A549 (cell line): ENCODE measurements at regions not wholly inside any gene's neighbourhood (a gene's known extent, or its start where the extent isn't known, plus 50 kb on each side); places are given as distances from the start of the nearest gene placed in this dataset.

Experiments used
- ATAC-seq, 2 experiments: fragments of 200-7000 bp in 1 of 2; fragments of >200 bp in 1 of 2; cut with Nextera tagmentation in 1 of 2; cut with Tn5 transposase in 1 of 2; 3 replicates each; pipeline versions ENCODE4 v1.8.0 to v1.9.1; 2018 to 2020; ENCODE audit warnings: mild to moderate bottlenecking in 1 of 2, moderate library complexity in 1 of 2
- CTCF ChIA-PET: fragments of 300-600 bp; sonication (Branson Sonifier 250); formaldehyde crosslinking; extraction: SDS; loops from one replicate; lab custom pipeline; 2021; ENCODE audit warnings: antibody characterized with exemption, inconsistent platforms; lab: Yijun Ruan, JAX
- POLR2A ChIA-PET: fragments of 350-600 bp; formaldehyde crosslinking; extraction: SDS; loops from one replicate; lab custom pipeline; 2021; ENCODE audit warnings: antibody characterized with exemption, inconsistent platforms; lab: Yijun Ruan, JAX
- DNase-seq, 2 experiments: peaks; one replicate each; pipeline versions ENCODE4 v3.0.0 to v3.0.0-alpha.2; 2011 to 2016; ENCODE audit warnings: low read depth in 1 of 2, low spot score in 1 of 2
- FAIRE-seq: peaks from 2 replicates; lab custom pipeline; 2011; peaks lifted over from hg19 to GRCh38; lab: Jason Lieb, UNC
- H3K27ac ChIP-seq, 2 experiments: fragments of >200 bp; sonication (Bioruptor Twin); formaldehyde crosslinking; 3 replicates each; pipeline ENCODE4 v1.5.1; 2016 to 2017
- H3K4me1 ChIP-seq: fragments of >200 bp; sonication (Bioruptor Twin); formaldehyde crosslinking; 3 replicates; pipeline ENCODE4 v1.6.1; 2016
- H3K4me2 ChIP-seq: fragments of >200 bp; sonication (Bioruptor Twin); formaldehyde crosslinking; 3 replicates; pipeline ENCODE4 v1.6.1; 2016
- H3K4me3 ChIP-seq: fragments of >200 bp; sonication (Bioruptor Twin); formaldehyde crosslinking; 3 replicates; pipeline ENCODE4 v1.5.1; 2016
- H3K9me3 ChIP-seq: fragments of >200 bp; sonication (Bioruptor Twin); formaldehyde crosslinking; 3 replicates; pipeline ENCODE4 v1.6.1; 2016
- ATOH8 ChIP-seq: fragments of 250-450 bp; sonication (Bioruptor Pico); IDR thresholded peaks from 2 replicates; pipeline ENCODE4 v1.5.0; 2020; ENCODE audit warnings: low read depth, mild to moderate bottlenecking, moderate library complexity
- CBX8 ChIP-seq: fragments of 200-600 bp; sonication (generic); IDR thresholded peaks from 2 replicates; pipeline ENCODE4 v1.6.1; 2016
- CEBPB ChIP-seq, 2 experiments: fragments of >200 bp in 1 of 2; sonication (Bioruptor Twin) in 1 of 2; formaldehyde crosslinking in 1 of 2; IDR thresholded peaks; 2 replicates each; pipeline ENCODE4 v1.6.1; 2012 to 2016
- EHF ChIP-seq: fragments of 250-450 bp; sonication (Bioruptor Pico); IDR thresholded peaks from 2 replicates; pipeline ENCODE4 v1.5.0; 2020; ENCODE audit warnings: mild to moderate bottlenecking
- FOSB ChIP-seq: fragments of 250-450 bp; sonication (Bioruptor Pico); IDR thresholded peaks from 2 replicates; pipeline ENCODE4 v1.5.0; 2020; ENCODE audit warnings: mild to moderate bottlenecking, moderate library complexity
- FOXS1 ChIP-seq: fragments of 250-450 bp; sonication (Bioruptor Pico); IDR thresholded peaks from 2 replicates; pipeline ENCODE4 v1.5.0; 2020; ENCODE audit warnings: mild to moderate bottlenecking, moderate library complexity
- HDAC2 ChIP-seq: fragments of 200-600 bp; sonication (generic); IDR thresholded peaks from 2 replicates; pipeline ENCODE4 v1.6.1; 2016
- HES2 ChIP-seq: fragments of >200 bp; sonication (Bioruptor Twin); formaldehyde crosslinking; IDR thresholded peaks from 2 replicates; pipeline ENCODE4 v1.6.1; 2016
- HEYL ChIP-seq: fragments of 250-450 bp; sonication (Bioruptor Pico); IDR thresholded peaks from 2 replicates; pipeline ENCODE4 v1.8.0; 2021; ENCODE audit warnings: mild to moderate bottlenecking, moderate library complexity
- HOXA7 ChIP-seq: fragments of 250-450 bp; sonication (Bioruptor Pico); IDR thresholded peaks from 2 replicates; pipeline ENCODE4 v1.5.0; 2020; ENCODE audit warnings: mild to moderate bottlenecking, moderate library complexity
- HOXB5 ChIP-seq: fragments of 250-450 bp; sonication (Bioruptor Pico); IDR thresholded peaks from 2 replicates; pipeline ENCODE4 v1.5.0; 2020; ENCODE audit warnings: mild to moderate bottlenecking, moderate library complexity
- JUNB ChIP-seq: fragments of >200 bp; sonication (Bioruptor Twin); formaldehyde crosslinking; IDR thresholded peaks from 2 replicates; pipeline ENCODE4 v1.6.1; 2016
- MAFK ChIP-seq: fragments of 450-650 bp; IDR thresholded peaks from 2 replicates; pipeline ENCODE4 v1.6.1; 2014; ENCODE audit not compliant: partially characterized antibody
- MAX ChIP-seq: IDR thresholded peaks from 2 replicates; pipeline ENCODE4 v1.6.1; 2012
- NPAS2 ChIP-seq: fragments of 250-450 bp; sonication (Bioruptor Pico); IDR thresholded peaks from 2 replicates; pipeline ENCODE4 v1.8.0; 2022; ENCODE audit warnings: mild to moderate bottlenecking, moderate library complexity, borderline replicate concordance
- POLR2AphosphoS2 ChIP-seq: conservative IDR thresholded peaks from 2 replicates; pipeline ENCODE4 v1.6.1; 2012; ENCODE audit warnings: low read length, improper control_type of control experiment, inconsistent platforms
- RAD21 ChIP-seq, 2 experiments: fragments of >200 bp in 1 of 2; sonication (Bioruptor Twin) in 1 of 2; formaldehyde crosslinking in 1 of 2; IDR thresholded peaks in 1 of 2; conservative IDR thresholded peaks in 1 of 2; 2 replicates in 1 of 2; 3 replicates in 1 of 2; pipeline ENCODE4 v1.6.1; 2012 to 2018; ENCODE audit warnings: inconsistent platforms in 1 of 2
- RARB ChIP-seq: fragments of 250-450 bp; sonication (Bioruptor Pico); IDR thresholded peaks from 2 replicates; pipeline ENCODE4 v1.8.0; 2021; ENCODE audit warnings: mild to moderate bottlenecking, moderate library complexity
- RCOR1 ChIP-seq: fragments of 150-350 bp; IDR thresholded peaks from 2 replicates; pipeline ENCODE4 v1.6.1; 2014; ENCODE audit warnings: antibody characterized with exemption, low read length, low read depth
- SMC3 ChIP-seq: fragments of >200 bp; sonication (Bioruptor Twin); formaldehyde crosslinking; IDR thresholded peaks from 3 replicates; pipeline ENCODE4 v1.6.1; 2018; ENCODE audit warnings: inconsistent platforms
- TFCP2L1 ChIP-seq: fragments of 250-450 bp; sonication (Bioruptor Pico); IDR thresholded peaks from 2 replicates; pipeline ENCODE4 v1.5.0; 2021; ENCODE audit warnings: mild to moderate bottlenecking
- ZC3H11A ChIP-seq: fragments of 450-650 bp; IDR thresholded peaks from 2 replicates; pipeline ENCODE4 v1.6.1; 2014; ENCODE audit warnings: antibody characterized with exemption, mild to moderate bottlenecking
- ZSCAN20 ChIP-seq: fragments of 250-450 bp; sonication (Bioruptor Pico); IDR thresholded peaks from 2 replicates; pipeline ENCODE4 v1.8.0; 2022; ENCODE audit warnings: mild to moderate bottlenecking, moderate library complexity
- WGBS: methylation state at CpG from one replicate; pipeline ENCODE4 v1.1.6; 2017; ENCODE audit errors: missing lambda C conversion rate; 5-methylcytosine and 5-hydroxymethylcytosine counted together

GRCh38 chr4:181757910-181758660 lies 485.1 kb upstream of the TENM3 start:
- no peak for ATAC-seq

GRCh38 chr4:181760560-181760959 lies 482.6 kb upstream of the TENM3 start:
- FAIRE-seq = no peak
- no peaks in the 10 kb centered on the region for H3K4me1 ChIP-seq
- H3K9me3 ChIP-seq = no peaks in the 10 kb centered on the region
- no peak for DNase-seq
- no peak for TF ChIP-seq MAFK
- TF ChIP-seq HEYL (CRISPR knock-in tag) = no peak
- TF ChIP-seq HES2 = no peak
- TF ChIP-seq POLR2AphosphoS2 = no peak
- no peak for TF ChIP-seq SMC3
- TF ChIP-seq NPAS2 (CRISPR knock-in tag) = no peak
- no peak for TF ChIP-seq FOSB (CRISPR knock-in tag)
- POLR2A ChIA-PET = no interaction called here
- H3K27ac ChIP-seq = no peak overlapping the region
- no peak overlapping the region for H3K4me3 ChIP-seq
- CTCF ChIA-PET = no interaction called here
- ATAC-seq = no peak
- no peak overlapping the region for H3K4me2 ChIP-seq

More at GRCh38 chr4:181757910-181758660, 485.1 kb upstream of the TENM3 start:
- no peak overlapping the region for H3K27ac ChIP-seq
- no peak for FAIRE-seq
- ChIA-PET CTCF (no interaction called here), POLR2A (no interaction called here)
- H3K4me3 ChIP-seq = no peak overlapping the region
- no peaks in the 10 kb centered on the region for H3K4me1 ChIP-seq
- no peak overlapping the region for H3K4me2 ChIP-seq
- no peak for DNase-seq
- no peak for TF ChIP-seq MAX
- TF ChIP-seq RARB (CRISPR knock-in tag) = no peak
- H3K9me3 ChIP-seq = no peaks in the 10 kb centered on the region
- 17% methylated on average over 8 of the region's 8 CpGs for WGBS

- POLR2A ChIA-PET = no interaction called here
- no peak for ATAC-seq
- no peaks in the 10 kb centered on the region for H3K9me3 ChIP-seq
- no peak for FAIRE-seq
- TF ChIP-seq CEBPB (IDR thresholded peaks at IDR 0.05) (no peak), RAD21 (conservative IDR thresholded peaks at IDR 0.05 in 1 of 2, IDR thresholded peaks at IDR 0.05 in 1 of 2) (no peak), MAFK (no peak), HDAC2 (no peak), EHF (CRISPR knock-in tag) (no peak), CBX8 (no peak), ZSCAN20 (CRISPR knock-in tag) (no peak), RARB (CRISPR knock-in tag) (no peak), TFCP2L1 (CRISPR knock-in tag) (no peak), HEYL (CRISPR knock-in tag) (no peak), ATOH8 (CRISPR knock-in tag) (no peak), HOXA7 (CRISPR knock-in tag) (no peak), RCOR1 (no peak), ZC3H11A (no peak), FOXS1 (CRISPR knock-in tag) (no peak), HOXB5 (CRISPR knock-in tag) (no peak), JUNB (no peak)
- CTCF ChIA-PET = no interaction called here
- H3K27ac ChIP-seq = no peak overlapping the region
- H3K4me2 ChIP-seq = no peak overlapping the region
- H3K4me1 ChIP-seq = no peaks in the 10 kb centered on the region
- H3K4me3 ChIP-seq = no peak overlapping the region
- 4% methylated on average over 7 of the region's 7 CpGs for WGBS
- no peak for DNase-seq
Observed at GRCh38 chr4:181761156-181761555, 482.0 kb upstream of the TENM3 start.
